Hypothalamus (tissue), 51 donors: ENCODE measurements at regions not wholly inside any gene's neighbourhood (a gene's known extent, or its start where the extent isn't known, plus 50 kb on each side); places are given as distances from the start of the nearest gene placed in this dataset.
"Not testable (repeated sequence)": the region's sequence is repeated elsewhere in the genome, so short reads cannot be mapped to it uniquely, and the experiment has no call there.

ENCODE experiments used
- DNase-seq, 51 donors: peaks; one replicate each; lab custom pipeline; 2025; lab: John Stamatoyannopoulos, UW

- DNase-seq: no peak
Measured at GRCh38 chr7:152947686-152948085, 188.1 kb downstream of the ACTR3B start.

DNA sequence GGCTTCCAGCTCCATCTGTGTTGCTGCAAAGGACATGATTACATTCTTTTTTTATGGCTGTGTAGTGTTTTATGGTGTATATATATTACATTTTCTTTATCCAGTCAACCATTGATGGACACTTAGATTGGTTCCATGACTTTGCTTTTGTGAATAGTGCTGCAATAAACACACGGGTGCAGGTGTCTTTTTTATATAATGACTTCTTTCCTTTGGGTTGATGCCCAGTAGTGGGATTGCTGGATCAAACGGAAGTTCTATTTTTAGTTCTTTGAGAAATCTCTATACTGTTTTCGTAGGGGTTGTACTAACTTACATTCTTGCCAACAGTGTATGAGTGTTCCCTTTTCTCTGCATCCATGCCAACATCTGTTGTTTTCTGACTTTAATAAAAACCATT lies 189.7 kb downstream of the ACTR3B start:
- DNase-seq: no peak

GRCh38 chr7:152949790-152950189 lies 190.2 kb downstream of the ACTR3B start:
- DNase-seq: no peak

DNA sequence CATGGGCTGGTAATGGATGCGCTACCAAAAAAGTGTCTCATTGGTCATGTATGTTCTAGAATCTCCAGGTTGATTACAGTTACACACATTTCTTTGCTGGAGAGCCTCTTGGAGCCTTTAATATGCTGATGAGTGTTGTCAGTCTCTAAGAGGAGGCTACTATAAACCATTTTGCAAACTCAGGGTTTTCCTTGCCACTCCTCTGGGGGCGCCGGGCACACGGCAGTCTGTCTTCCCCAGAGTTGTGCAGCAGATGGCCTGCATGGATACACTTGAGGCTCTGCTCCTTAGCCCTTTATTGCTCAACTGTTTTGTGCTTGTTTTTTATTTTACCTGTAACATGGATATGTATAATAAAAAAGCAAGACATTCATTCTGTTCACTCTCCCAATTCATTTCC lies 196.5 kb downstream of the ACTR3B start:
- no peak for DNase-seq

DNA sequence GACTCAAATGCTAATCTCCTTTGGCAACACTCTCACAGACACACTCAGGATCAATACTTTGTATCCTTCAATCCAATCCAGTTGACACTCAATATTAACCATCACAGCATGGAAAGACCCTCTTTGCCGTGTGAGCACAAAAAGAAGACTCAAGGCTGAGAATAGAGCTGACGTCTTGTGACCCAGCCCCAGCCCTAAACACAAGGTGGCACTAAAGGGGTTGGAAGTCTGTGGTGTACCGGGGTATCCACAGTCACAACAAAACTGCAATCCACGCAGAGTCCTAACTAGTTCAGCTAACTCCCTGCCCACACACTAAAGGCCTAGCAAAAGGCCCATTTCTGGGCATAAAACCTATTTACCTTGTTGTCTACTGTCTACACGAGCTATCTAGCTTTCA lies 200.1 kb downstream of the ACTR3B start:
- no peak for DNase-seq

GRCh38 chr7:152961796-152962195 lies 202.2 kb downstream of the ACTR3B start:
- not testable (repeated sequence) for DNase-seq

- DNase-seq: no peak
Measured at GRCh38 chr7:152966189-152966588, 206.6 kb downstream of the ACTR3B start.

- DNase-seq: no peak
Measured at GRCh38 chr7:152967958-152968357, 208.4 kb downstream of the ACTR3B start.

- DNase-seq: no peak
Measured at GRCh38 chr7:152968514-152968913, 209.0 kb downstream of the ACTR3B start.

DNA sequence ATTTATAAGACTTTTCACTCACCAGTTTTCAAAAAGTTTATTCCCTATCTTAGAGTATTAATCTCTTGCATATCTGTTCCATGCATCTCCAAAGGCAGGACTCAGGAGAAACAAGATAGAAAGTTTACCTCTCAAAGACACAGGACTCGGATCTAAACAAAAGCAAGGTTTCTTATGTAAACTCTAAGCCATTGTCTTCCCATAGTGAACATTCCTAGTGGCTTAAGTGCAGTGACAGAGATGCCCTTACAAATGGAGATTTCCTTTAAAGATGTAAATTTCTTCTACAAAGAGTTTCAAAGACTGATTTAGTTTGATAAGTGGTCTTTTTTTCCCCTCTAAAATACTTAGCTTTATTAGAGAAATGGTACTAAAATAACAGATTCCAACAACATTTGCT lies 209.8 kb downstream of the ACTR3B start:
- no peak for DNase-seq

- no peak for DNase-seq
Measured at GRCh38 chr7:152969839-152970238, 210.3 kb downstream of the ACTR3B start.

GRCh38 chr7:152970481-152970880 lies 210.9 kb downstream of the ACTR3B start:
- no peak for DNase-seq

- no peak for DNase-seq
Measured at GRCh38 chr7:152974577-152974976, 215.0 kb downstream of the ACTR3B start.

DNA sequence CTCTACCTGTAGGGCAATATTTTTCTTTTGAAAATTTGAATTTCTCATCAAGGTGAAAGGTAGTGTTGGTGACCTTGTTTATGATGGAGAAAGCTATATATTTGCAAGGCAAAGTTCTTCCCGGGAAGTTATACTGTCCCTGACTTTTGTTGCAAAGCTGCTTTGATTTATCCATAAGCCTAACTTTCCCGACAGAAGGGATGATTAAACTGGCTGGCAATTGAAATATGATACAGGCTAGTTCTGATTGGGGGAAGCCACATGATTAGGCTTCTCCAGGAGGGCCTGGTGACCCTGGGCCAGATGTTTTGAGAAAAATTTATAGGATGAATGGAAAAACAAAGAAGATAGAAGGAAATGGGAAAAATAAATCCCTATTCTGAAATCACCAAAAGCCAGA lies 215.5 kb downstream of the ACTR3B start:
- no peak for DNase-seq

GRCh38 chr7:152979376-152979775 lies 219.8 kb downstream of the ACTR3B start:
- no peak for DNase-seq

DNA sequence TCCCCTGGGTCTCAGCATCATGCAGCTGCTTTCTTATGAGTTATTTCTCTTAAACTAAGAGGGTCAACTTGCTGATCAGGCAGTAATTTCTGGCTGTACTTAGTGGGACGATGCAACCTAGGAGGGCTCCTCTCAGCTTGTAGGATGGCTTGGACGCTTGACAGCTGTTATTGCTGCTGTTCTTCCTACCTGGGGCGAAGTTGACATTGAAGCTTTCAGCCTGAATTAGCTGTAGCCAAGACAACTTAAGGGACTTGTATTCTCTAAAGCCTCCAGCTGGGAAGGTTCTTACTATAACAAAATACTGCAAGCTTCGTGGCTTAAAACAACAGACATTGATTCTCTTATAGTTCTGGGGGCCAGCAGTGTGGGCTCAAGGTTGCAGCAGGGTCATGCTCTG lies 224.9 kb downstream of the ACTR3B start:
- DNase-seq: no peak

DNA sequence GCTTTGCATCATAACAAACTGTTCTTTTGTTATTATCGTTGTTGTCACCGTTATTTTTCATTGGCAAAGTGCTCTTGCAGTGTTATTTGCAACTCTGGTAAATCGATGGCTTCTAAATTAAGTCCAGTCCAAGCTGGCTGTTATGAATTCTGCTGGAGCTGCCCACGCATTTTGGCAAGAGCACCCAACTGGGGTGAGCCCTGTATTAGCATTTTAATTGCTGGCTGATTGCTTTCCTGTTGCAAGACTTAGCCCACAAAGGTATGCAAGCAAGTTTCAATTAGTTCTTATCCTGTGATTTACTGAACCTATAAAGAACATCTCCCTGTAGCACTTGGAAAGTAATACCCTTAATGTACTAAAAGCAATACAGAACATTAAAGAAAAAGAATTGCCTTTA lies 226.8 kb downstream of the ACTR3B start:
- DNase-seq: no peak

GRCh38 chr7:152987656-152988055 lies 228.1 kb downstream of the ACTR3B start:
- no peak for DNase-seq

DNA sequence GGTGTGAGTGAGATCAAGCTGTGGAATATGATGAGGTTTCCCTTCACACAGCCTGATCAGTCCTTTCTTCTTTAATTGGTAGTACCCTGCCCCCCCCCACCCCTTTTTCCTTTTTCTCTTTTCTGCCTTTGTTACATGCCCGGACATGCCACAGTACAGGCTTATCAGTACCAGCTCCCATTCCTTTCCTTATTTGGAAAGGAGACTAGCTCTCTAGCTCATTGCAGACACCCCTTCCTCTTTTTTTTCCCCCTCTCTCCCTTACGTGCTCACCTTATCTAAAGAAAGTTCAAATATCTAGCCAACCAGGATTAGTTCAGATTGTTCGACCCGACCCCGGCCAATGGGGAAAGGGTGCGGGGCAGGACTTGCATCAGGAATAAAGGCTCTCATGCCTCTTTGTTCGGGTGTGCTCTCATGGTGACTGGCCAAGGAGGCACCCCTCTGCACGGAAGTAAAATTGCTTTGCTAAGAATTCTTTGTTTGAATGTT lies 230.4 kb downstream of the ACTR3B start:
- DNase-seq: no peak

DNA sequence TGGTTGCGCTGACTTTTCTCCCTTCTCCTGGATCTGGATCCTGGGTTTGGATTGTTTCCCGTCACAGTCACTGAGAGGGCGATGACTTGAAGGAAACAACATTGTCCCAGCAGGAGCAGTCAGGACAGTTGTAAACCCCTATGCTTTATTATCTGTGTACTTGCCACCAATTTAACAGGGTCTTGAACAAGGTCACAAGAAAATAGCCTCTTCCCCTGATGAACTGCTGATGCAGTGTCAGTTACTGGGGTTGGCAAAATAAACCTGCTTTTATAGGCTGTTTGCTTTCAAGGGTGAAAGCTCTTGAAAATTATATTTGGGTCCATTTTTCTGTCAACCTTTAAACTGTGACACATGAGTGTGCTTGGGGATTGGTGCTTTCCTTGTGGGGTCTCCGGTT lies 238.9 kb downstream of the ACTR3B start:
- DNase-seq: no peak

DNA sequence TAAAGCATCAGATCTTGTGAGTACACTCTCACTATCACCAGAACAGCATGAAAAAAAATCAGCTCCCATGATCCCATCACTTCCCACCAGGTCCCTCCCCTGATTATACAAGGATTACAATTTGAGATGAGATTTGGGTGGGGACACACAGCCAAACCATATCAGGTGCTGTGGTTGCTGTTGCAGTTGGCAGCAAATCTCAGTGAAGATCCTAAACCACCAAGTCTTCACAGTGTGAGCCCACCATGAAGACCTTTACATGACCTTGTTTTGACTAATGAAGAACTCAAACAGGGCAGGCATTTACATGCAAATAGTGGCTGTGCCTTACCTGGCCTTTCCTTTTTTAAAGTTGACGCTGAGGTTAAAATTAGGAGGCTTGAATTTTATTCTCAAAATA lies 242.6 kb downstream of the ACTR3B start:
- DNase-seq: no peak

GRCh38 chr7:153002572-153002971 lies 243.0 kb downstream of the ACTR3B start:
- no peak for DNase-seq

DNA sequence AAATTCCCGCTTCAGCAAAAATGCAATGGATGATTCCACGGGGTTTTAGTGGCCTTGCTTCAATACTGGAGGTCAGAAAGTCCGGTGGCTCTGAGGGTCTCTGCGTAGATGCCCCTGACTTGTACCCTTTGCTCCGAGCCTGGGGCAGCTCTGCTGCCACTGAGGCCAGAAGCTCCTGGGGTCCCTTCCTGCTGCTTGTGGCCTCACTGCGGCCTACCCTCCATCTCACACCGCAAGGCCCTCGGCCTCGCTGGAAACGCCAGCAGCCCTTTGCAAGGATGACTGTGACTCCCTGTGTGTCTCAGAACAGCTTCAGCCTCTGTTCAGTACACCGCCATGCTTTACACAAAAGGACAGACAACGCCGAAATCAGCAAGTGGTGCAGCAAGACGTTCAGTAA lies 244.8 kb downstream of the ACTR3B start:
- DNase-seq: no peak
